GM23248 (cell line): ENCODE measurements at regions not wholly inside any gene's neighbourhood (a gene's known extent, or its start where the extent isn't known, plus 50 kb on each side); places are given as distances from the start of the nearest gene placed in this dataset.

ENCODE experiments used
- EZH2 ChIP-seq: fragments of 200-600 bp; sonication (generic); IDR thresholded peaks from 2 replicates; pipeline ENCODE4 v1.6.1; 2018; ENCODE audit warnings: antibody characterized with exemption, mild to moderate bottlenecking; ENCODE audit not compliant: insufficient read depth, poor library complexity, severe bottlenecking
- EZH2phosphoT487 ChIP-seq: fragments of 200-600 bp; sonication (generic); IDR thresholded peaks from 2 replicates; pipeline ENCODE4 v1.6.1; 2018; ENCODE audit warnings: antibody characterized with exemption, moderate library complexity, mild to moderate bottlenecking, low read depth; ENCODE audit not compliant: insufficient read depth

DNA sequence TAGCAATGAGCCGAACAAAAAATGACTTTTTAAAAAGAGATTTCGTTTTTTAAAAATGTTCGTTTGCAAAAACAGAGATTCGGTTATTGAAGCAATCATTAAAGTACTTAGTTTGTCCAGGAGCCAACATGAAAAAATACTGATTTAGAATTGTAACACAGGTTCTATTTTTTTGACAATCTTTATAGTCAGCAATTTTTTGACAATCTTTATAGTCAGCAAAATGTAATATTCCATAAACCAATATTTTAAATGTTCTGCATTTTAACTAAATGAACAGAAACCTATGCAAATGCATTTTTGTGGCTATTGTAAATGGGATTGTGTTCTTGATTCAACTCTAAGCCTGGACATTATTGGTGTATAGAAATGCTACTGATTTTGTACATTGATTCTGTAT lies 161.8 kb downstream of the DSEL start:
- TF ChIP-seq EZH2 (no peak), EZH2phosphoT487 (no peak)
